Spleen (tissue), 7 donors: ENCODE measurements at regions not wholly inside any gene's neighbourhood (a gene's known extent, or its start where the extent isn't known, plus 50 kb on each side); places are given as distances from the start of the nearest gene placed in this dataset.

Experiments used
- POLR2A ChIP-seq, 3 donors: fragments of 450-650 bp; IDR thresholded peaks; one replicate each; pipeline ENCODE4 v1.5.1; 2017; ENCODE audit warnings: antibody characterized with exemption in 3 of 3, mild to moderate bottlenecking in 1 of 3
- POLR2AphosphoS5 ChIP-seq, 3 donors: sonication (generic); formaldehyde crosslinking; IDR thresholded peaks; one replicate each; pipeline ENCODE4 v1.5.1; 2017; ENCODE audit warnings: antibody characterized with exemption in 3 of 3
- TF ChIP-seq, protein P1 (sequence below), 11 experiments: fragments of 200-600 bp in 7 of 11; fragments of 450-650 bp in 4 of 11; sonication (generic) in 4 of 11; IDR thresholded peaks in 8 of 11; conservative IDR thresholded peaks in 3 of 11; 1 replicate in 7 of 11; 2 replicates in 4 of 11; pipeline versions ENCODE4 v1.4.0 to v1.8.0; 2016 to 2021; ENCODE audit warnings: antibody characterized with exemption in 11 of 11, inconsistent platforms in 4 of 11, mild to moderate bottlenecking in 1 of 11
- donor health status: DM: no; HTN: no; CAD: no; lungs with moderate emphysema.
- donor health status: DM: no; HTN: no; CAD: no.
- donor health status: DM: no; HTN: no; CAD: no.

- TF ChIP-seq, protein P1, sequence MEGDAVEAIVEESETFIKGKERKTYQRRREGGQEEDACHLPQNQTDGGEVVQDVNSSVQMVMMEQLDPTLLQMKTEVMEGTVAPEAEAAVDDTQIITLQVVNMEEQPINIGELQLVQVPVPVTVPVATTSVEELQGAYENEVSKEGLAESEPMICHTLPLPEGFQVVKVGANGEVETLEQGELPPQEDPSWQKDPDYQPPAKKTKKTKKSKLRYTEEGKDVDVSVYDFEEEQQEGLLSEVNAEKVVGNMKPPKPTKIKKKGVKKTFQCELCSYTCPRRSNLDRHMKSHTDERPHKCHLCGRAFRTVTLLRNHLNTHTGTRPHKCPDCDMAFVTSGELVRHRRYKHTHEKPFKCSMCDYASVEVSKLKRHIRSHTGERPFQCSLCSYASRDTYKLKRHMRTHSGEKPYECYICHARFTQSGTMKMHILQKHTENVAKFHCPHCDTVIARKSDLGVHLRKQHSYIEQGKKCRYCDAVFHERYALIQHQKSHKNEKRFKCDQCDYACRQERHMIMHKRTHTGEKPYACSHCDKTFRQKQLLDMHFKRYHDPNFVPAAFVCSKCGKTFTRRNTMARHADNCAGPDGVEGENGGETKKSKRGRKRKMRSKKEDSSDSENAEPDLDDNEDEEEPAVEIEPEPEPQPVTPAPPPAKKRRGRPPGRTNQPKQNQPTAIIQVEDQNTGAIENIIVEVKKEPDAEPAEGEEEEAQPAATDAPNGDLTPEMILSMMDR (IDR thresholded peaks at IDR 0.05 in 8 of 11, conservative IDR thresholded peaks at IDR 0.05 in 3 of 11): no peak
- TF ChIP-seq POLR2AphosphoS5 (IDR thresholded peaks at IDR 0.05): no peak
- no peak for TF ChIP-seq POLR2A (IDR thresholded peaks at IDR 0.05)
Measured at GRCh38 chr12:66733839-66734238, 55.0 kb upstream of the GRIP1 start.
